Adipocyte (in vitro differentiated cells): ENCODE measurements at regions not wholly inside any gene's neighbourhood (a gene's known extent, or its start where the extent isn't known, plus 50 kb on each side); places are given as distances from the start of the nearest gene placed in this dataset.
A peak's percentile ranks its signal among the peaks of the same experiment; 100 is the strongest.

Experiments
- DNase-seq: peaks from one replicate; pipeline ENCODE4 v3.0.0-alpha.2; 2015; ENCODE audit warnings: low read depth
- H3K27me3 ChIP-seq: replicated peaks from 2 replicates; pipeline ENCODE4 v1.7.0; 2013; ENCODE audit warnings: mild to moderate bottlenecking, low read length, moderate library complexity; ENCODE audit not compliant: control insufficient read depth, insufficient read depth
- H3K36me3 ChIP-seq: 2 replicates; pipeline ENCODE4 v1.7.0; 2013; ENCODE audit warnings: low read length, mild to moderate bottlenecking, moderate library complexity; ENCODE audit not compliant: control insufficient read depth, insufficient read depth, severe bottlenecking
- H3K4me1 ChIP-seq: 2 replicates; pipeline ENCODE4 v1.7.0; 2013; ENCODE audit warnings: mild to moderate bottlenecking, low read length, moderate library complexity; ENCODE audit not compliant: control insufficient read depth, insufficient read depth
- H3K4me3 ChIP-seq: 2 replicates; pipeline ENCODE4 v1.7.0; 2013; ENCODE audit warnings: mild to moderate bottlenecking, low read length, moderate library complexity
- H3K9ac ChIP-seq: 2 replicates; pipeline ENCODE4 v1.7.0; 2013; ENCODE audit warnings: mild to moderate bottlenecking, low read length, moderate library complexity
- H3K9me3 ChIP-seq: 2 replicates; pipeline ENCODE4 v1.7.0; 2013; ENCODE audit warnings: mild to moderate bottlenecking, low read length, moderate library complexity; ENCODE audit not compliant: control insufficient read depth

DNA sequence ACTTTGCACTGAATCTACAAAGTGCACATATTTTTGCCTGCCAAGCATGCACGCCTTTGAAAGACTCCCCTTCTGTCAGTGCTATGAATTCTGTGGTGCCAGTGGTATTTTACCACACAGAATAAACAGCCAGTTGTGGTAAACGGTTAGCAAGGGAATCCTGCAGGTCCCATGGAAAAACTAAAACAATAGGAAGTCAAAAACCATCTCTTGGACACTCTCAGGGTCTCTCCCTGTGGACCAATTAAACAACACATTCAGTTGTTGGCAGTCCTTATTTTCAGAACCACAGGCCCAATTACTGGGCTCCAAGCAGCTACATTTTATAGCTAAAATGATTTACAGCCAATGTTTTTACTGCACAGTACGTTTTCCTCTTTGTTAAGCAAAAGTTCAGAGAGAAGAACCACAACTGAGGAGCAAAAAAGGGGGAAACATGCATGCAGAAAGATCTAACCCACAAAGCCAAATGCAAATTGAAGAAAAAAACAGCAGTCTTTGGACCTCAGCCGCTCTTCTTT lies 116.9 kb downstream of the KCTD12 start:
- H3K9me3 ChIP-seq: no peaks in the 10 kb centered on the region
- no peak overlapping the region for H3K9ac ChIP-seq
- peaks cover 38% of the 10 kb centered on the region for H3K4me1 ChIP-seq
- H3K36me3 ChIP-seq: no peaks in the 10 kb centered on the region
- no peak for DNase-seq
- H3K4me3 ChIP-seq: no peak overlapping the region
- H3K27me3 ChIP-seq: no peaks in the 10 kb centered on the region

DNA sequence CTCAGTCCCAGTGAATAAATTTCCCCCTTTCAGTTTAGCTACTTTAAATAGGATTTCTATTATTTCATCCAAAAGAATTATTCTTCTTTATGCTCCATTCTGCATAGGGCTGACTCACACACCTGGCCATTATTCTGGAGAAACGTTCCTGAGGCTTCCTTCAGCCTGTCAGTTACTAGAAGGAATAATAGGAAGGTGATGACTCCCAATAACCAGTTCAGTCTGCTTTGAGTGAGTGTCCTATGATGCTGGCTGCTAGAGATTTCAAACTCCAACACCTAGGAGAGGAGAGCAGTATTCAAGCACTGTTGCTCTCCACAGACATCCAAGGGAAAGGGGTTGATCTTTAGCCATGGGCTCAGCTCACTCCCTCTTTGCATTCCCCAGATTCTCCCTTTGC lies 117.8 kb downstream of the KCTD12 start:
- Histone ChIP-seq H3K9me3 (no peaks in the 10 kb centered on the region), H3K9ac (no peak overlapping the region), H3K4me1 (peaks cover 33% of the 10 kb centered on the region), H3K27me3 (no peaks in the 10 kb centered on the region), H3K4me3 (no peak overlapping the region), H3K36me3 (no peaks in the 10 kb centered on the region)
- no peak for DNase-seq

DNA sequence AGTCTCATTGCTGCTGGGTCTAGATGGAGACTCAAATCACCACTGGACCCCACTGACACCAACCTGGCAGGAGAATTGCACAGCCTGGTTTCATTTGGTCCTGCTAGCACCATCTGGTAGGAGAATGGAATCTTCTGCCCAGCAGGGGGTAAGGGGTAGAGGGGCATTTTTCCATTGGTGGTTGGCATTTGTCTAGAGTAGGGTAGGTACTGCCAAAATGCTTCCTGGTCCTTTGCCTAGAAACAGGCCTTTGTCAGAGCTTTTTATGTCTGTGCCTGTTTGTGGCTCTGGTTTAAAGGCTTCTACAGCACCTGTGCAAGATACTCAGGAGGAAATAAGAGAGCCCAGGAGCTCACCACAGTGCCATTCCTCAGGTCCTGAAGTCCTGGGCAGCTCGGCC lies 121.3 kb downstream of the KCTD12 start:
- Histone ChIP-seq H3K9ac (no peak overlapping the region), H3K27me3 (no peaks in the 10 kb centered on the region), H3K9me3 (no peaks in the 10 kb centered on the region), H3K4me3 (no peak overlapping the region), H3K4me1 (peaks cover 27% of the 10 kb centered on the region), H3K36me3 (no peaks in the 10 kb centered on the region)
- no peak for DNase-seq

DNA sequence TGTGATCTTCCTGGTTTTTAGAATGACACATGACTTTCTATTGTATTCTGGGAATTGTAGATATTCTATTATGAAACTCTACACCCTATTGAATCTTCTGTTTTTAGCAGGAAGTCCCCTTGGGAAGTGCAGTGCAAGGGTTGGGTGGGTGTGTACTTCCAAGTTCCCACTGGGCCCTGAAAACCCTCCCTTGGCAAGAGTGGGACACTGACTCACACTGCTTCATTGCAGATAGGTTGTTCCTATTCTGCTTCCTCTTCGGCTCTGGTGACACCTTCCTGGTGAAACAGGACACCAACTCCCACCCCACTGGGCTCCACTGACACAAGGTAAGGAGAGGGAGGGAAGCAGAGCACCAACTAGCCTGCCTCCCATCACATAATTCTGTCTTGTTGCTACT lies 121.8 kb downstream of the KCTD12 start:
- Histone ChIP-seq H3K4me3 (no peak overlapping the region), H3K27me3 (no peaks in the 10 kb centered on the region), H3K36me3 (no peaks in the 10 kb centered on the region), H3K4me1 (peaks cover 22% of the 10 kb centered on the region), H3K9ac (no peak overlapping the region), H3K9me3 (no peaks in the 10 kb centered on the region)
- no peak for DNase-seq

DNA sequence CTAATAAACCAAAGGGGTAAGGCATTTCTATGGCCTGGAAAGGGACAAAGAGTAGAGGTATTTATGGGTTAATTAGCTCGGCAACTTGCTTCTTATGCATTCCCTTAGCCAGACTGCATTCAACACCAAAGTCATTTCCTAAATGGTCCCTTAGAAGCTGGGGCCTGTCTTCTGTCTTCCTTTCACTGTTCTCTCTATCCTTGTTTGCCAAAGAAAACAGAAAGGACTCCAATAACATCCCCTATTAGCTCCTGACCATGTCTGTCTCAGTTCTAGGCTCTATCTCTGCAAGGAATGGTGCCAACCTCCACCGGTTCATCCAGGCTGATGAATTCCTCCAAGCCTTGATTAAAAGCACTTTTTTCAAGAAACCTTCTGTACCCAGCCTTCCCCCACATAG lies 123.5 kb downstream of the KCTD12 start:
- Histone ChIP-seq H3K27me3 (no peaks in the 10 kb centered on the region), H3K9me3 (no peaks in the 10 kb centered on the region)
- no peak for DNase-seq

DNA sequence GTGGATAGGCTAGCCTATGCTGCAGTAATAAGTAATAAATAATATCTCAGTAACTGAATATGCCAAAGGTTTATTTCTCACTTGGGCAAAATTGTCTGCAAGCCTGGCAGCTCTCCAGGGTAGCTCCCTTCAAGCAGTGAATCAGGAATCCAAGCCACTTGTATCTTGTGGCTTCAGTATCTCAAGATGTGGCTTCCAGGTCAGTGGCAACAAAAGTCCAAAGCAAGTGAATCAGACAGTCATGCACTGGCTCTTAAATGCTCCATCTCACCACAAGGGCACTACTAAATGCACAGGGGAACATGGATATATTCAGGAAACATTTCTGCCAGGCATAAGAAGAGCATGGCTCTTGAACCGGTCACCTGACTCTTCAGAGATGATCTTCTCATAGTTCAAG lies 126.3 kb downstream of the KCTD12 start:
- Histone ChIP-seq H3K4me3 (no peak overlapping the region), H3K4me1 (peaks cover 13% of the 10 kb centered on the region), H3K9ac (no peak overlapping the region), H3K27me3 (no peaks in the 10 kb centered on the region), H3K9me3 (no peaks in the 10 kb centered on the region), H3K36me3 (no peaks in the 10 kb centered on the region)
- DNase-seq: no peak

More for the DNA sequence above, 123.5 kb downstream of the KCTD12 start:
- Histone ChIP-seq H3K4me1 (peaks cover 16% of the 10 kb centered on the region), H3K4me3 (no peak overlapping the region), H3K36me3 (no peaks in the 10 kb centered on the region), H3K9ac (no peak overlapping the region)

DNA sequence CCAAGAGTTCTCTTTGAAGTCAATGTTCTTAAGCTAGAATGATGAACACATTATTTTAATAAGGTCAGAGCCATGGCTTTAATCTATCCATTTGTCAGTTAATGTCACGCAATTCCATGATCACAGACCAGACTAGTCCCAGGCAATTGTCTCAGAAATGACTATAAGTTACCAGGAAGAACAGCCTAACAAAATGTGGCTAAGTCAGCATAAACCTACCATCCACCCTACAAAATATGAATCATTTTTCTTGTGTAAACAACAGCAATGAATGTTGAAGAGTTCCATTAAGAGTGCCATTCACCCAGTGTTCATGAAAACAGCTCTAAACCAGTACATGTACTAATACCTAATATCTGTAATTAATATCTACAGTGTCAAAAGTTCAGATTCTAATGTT lies 127.5 kb downstream of the KCTD12 start:
- DNase-seq: no peak
- no peaks in the 10 kb centered on the region for H3K9me3 ChIP-seq
- H3K4me3 ChIP-seq: no peak overlapping the region
- peaks cover 6% of the 10 kb centered on the region for H3K4me1 ChIP-seq
- H3K9ac ChIP-seq: no peak overlapping the region
- H3K36me3 ChIP-seq: no peaks in the 10 kb centered on the region
- H3K27me3 ChIP-seq: no peaks in the 10 kb centered on the region

DNA sequence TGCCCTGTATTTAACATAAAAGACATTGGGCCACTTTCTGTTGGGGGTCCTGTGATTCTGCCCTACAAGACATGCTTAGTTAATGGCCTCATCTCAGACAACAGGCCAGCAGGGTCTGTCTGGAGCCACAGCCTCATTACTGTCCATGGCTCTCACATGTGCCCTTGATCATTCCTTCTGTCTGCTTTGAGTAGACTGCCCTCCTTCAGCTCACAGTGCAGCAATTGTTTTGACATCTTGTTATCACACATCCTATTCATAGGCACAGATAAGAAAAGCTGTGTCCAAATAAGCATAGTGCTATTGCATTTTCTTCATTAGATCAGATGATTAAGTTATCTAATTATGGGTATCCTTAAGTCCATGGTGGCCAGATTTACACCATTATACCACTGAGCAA lies 127.9 kb downstream of the KCTD12 start:
- DNase-seq: no peak
- Histone ChIP-seq H3K36me3 (no peaks in the 10 kb centered on the region), H3K27me3 (no peaks in the 10 kb centered on the region), H3K4me1 (peaks cover 6% of the 10 kb centered on the region), H3K4me3 (no peak overlapping the region), H3K9ac (no peak overlapping the region), H3K9me3 (no peaks in the 10 kb centered on the region)

DNA sequence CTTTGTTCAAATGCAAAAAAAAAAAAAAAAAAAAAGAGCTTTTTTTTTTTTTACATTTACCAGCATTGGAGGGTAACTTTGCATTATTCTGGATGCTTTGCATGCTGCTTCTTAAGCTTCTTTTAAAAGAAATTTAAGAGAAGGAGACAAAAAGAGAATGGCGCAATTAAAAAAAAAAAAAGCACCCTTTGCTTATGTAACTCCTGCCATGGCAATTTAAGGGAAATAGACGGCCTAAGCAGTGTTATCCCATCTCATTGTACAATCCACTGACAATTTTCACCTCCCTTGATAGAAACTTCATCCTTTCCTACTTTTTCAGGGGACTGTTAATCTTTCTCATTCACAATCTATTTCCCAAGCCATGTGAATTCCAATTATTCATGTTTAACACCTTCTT lies 129.8 kb downstream of the KCTD12 start:
- Histone ChIP-seq H3K36me3 (no peaks in the 10 kb centered on the region), H3K4me3 (no peak overlapping the region), H3K4me1 (peaks cover 3% of the 10 kb centered on the region), H3K9ac (no peak overlapping the region), H3K9me3 (no peaks in the 10 kb centered on the region), H3K27me3 (no peaks in the 10 kb centered on the region)
- DNase-seq: no peak

DNA sequence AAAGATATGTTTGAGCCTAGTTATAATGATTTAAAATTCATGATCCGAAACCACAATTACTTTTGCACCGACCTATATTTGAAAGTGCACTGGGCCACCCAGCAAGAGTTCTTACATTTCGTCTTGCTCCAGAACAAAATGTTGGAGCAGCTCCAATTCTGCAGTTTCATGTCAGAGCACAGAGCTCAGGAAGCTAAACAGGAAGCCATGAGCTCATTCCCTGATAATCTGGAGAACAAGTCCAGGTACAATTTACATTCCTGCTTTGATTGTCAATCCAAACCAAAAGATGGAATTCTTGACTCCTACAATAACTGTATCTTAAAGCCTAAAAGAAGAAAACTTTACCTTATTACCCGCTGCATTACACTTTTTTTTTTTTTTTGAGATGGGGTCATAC lies 131.8 kb downstream of the KCTD12 start:
- no peak overlapping the region for H3K9ac ChIP-seq
- peaks cover 3% of the 10 kb centered on the region for H3K4me1 ChIP-seq
- H3K9me3 ChIP-seq: no peaks in the 10 kb centered on the region
- no peaks in the 10 kb centered on the region for H3K36me3 ChIP-seq
- peak; percentile 54 for DNase-seq
- H3K27me3 ChIP-seq: no peaks in the 10 kb centered on the region
- no peak overlapping the region for H3K4me3 ChIP-seq

DNA sequence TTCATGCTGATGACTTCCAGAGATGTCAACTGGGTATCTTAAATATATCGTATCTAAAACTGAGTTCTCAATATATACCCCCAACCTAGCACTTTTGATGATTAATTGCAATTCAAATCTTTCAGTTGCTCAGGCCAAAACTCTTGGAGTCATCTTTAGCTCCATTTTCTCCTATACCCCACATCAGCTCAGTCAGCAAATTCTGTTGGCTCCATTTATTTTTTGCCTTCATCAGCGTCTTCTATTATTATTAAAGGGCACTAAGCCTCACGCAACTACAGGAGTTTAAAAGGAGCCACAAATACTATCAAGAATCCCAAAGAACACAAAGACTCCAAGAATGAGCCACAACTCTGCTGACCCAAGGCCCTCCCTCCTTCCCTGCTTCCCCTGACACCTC lies 134.9 kb downstream of the KCTD12 start:
- no peaks in the 10 kb centered on the region for H3K27me3 ChIP-seq
- no peaks in the 10 kb centered on the region for H3K36me3 ChIP-seq
- H3K4me3 ChIP-seq: no peak overlapping the region
- H3K9ac ChIP-seq: no peak overlapping the region
- no peak for DNase-seq
- H3K9me3 ChIP-seq: no peaks in the 10 kb centered on the region
- peaks cover 3% of the 10 kb centered on the region for H3K4me1 ChIP-seq

DNA sequence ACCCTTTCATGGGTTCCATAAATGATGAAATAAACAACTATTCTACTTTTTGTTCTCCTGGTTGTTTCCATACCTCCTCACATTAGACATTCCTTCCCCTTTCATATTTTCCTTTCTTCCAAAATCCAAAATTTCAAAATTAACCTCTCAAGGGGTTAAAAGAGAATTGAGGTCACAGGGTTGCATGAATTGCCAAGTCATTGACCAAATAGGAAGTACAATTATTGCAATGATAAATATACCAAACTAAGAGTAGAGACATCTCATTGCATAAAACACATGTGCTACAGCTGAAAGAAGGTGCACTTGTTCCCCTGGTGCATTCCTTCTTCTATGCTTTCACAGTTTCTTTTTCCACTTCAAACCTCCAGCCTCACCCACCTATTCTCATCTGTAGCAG lies 136.1 kb downstream of the KCTD12 start:
- H3K4me1 ChIP-seq: peaks cover 3% of the 10 kb centered on the region
- H3K27me3 ChIP-seq: no peaks in the 10 kb centered on the region
- no peak overlapping the region for H3K4me3 ChIP-seq
- no peaks in the 10 kb centered on the region for H3K36me3 ChIP-seq
- H3K9ac ChIP-seq: no peak overlapping the region
- DNase-seq: no peak
- H3K9me3 ChIP-seq: no peaks in the 10 kb centered on the region
